Activated CD4-positive, alpha-beta T cell treated with anti-CD3 and anti-CD28 coated beads, Interleukin-2, amount 10 ng/mL, durations not matched to agents 7 days and 5 days (primary cell): ENCODE measurements at regions not wholly inside any gene's neighbourhood (a gene's known extent, or its start where the extent isn't known, plus 50 kb on each side); places are given as distances from the start of the nearest gene placed in this dataset.

Experiments used
- CTCF ChIA-PET: fragments of 350-600 bp; sonication (Branson Sonifier 250); formaldehyde crosslinking; loops from one replicate; lab custom pipeline; 2021; ENCODE audit warnings: antibody characterized with exemption; lab: Charles Lee
- POLR2A ChIA-PET: fragments of 350-600 bp; sonication (Branson Sonifier 250); formaldehyde crosslinking; loops from one replicate; lab custom pipeline; 2021; ENCODE audit warnings: antibody characterized with exemption; lab: Charles Lee
- DNase-seq: peaks from one replicate; pipeline ENCODE4 v3.0.0-alpha.2; 2020
- H3K27ac Mint-ChIP-seq: one replicate; pipeline ENCODE4 v1.8.0; 2021; ENCODE audit warnings: mild to moderate bottlenecking, moderate library complexity, mixed read lengths
- H3K27me3 Mint-ChIP-seq: one replicate; pipeline ENCODE4 v1.8.0; 2021; ENCODE audit warnings: mixed read lengths
- H3K36me3 Mint-ChIP-seq: one replicate; pipeline ENCODE4 v1.8.0; 2021; ENCODE audit warnings: low read depth, mixed read lengths
- H3K4me1 Mint-ChIP-seq: one replicate; pipeline ENCODE4 v1.8.0; 2021; ENCODE audit warnings: mixed read lengths
- H3K4me3 Mint-ChIP-seq: one replicate; pipeline ENCODE4 v1.8.0; 2021; ENCODE audit warnings: mild to moderate bottlenecking, moderate library complexity, mixed read lengths
- H3K9me3 Mint-ChIP-seq: one replicate; pipeline ENCODE4 v1.8.0; 2021; ENCODE audit warnings: mixed read lengths

GRCh38 chr12:41700940-41701339 is 443.7 kb downstream of the GXYLT1 start:
- H3K9me3 Mint-ChIP-seq: no peaks in the 10 kb centered on the region
- no peaks in the 10 kb centered on the region for H3K4me1 Mint-ChIP-seq
- POLR2A ChIA-PET: no interaction called here
- H3K27me3 Mint-ChIP-seq: no peaks in the 10 kb centered on the region
- CTCF ChIA-PET: no interaction called here
- H3K36me3 Mint-ChIP-seq: no peaks in the 10 kb centered on the region
- no peak for DNase-seq
- no peak overlapping the region for H3K27ac Mint-ChIP-seq
- no peak overlapping the region for H3K4me3 Mint-ChIP-seq

GRCh38 chr12:41699658-41700057 is 445.0 kb downstream of the GXYLT1 start:
- Mint-ChIP-seq H3K4me3 (no peak overlapping the region), H3K9me3 (no peaks in the 10 kb centered on the region), H3K27me3 (no peaks in the 10 kb centered on the region), H3K27ac (no peak overlapping the region), H3K4me1 (no peaks in the 10 kb centered on the region), H3K36me3 (no peaks in the 10 kb centered on the region)
- ChIA-PET CTCF (no interaction called here), POLR2A (no interaction called here)
- DNase-seq: no peak

DNA sequence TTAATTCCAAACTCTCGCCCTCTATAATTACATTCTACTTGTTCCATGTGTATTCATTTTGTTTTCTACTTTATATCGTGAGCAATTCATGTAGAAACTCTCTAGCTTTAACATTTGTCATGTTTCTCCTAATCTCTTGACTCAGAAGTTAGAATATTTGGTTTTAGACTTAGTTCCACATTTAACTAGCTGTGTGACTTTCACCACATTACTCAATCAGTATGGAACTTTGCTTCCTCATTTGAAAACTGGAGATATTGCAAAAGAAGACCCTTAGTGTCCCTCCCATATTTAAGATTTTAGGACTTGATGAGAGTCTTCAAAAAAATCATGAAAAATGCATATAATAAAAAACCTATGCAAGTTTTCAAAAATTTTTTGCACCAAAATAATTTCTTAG is 447.5 kb downstream of the GXYLT1 start:
- DNase-seq: no peak
- ChIA-PET POLR2A (no interaction called here), CTCF (no interaction called here)
- Mint-ChIP-seq H3K36me3 (no peaks in the 10 kb centered on the region), H3K27me3 (no peaks in the 10 kb centered on the region), H3K9me3 (no peaks in the 10 kb centered on the region), H3K27ac (no peak overlapping the region), H3K4me3 (no peak overlapping the region), H3K4me1 (no peaks in the 10 kb centered on the region)

DNA sequence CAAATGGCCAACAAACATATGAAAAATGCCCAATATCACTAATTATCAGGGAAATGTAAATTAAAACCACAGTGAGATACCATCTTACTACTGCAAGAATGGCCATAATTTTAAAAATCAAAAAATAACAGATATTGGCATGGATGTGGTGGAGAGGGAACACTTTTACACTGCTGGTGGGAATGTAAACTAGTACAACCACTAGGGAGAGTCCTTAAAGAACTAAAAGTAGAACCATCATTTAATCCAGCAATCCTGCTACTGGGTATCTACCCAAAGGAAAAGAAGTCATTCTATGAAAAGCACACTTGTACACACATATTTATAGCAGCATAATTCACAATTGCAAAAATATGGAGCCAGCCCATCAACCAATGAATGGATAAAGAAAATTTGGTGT is 459.7 kb downstream of the GXYLT1 start:
- H3K27ac Mint-ChIP-seq: no peak overlapping the region
- ChIA-PET POLR2A (no interaction called here), CTCF (no interaction called here)
- no peaks in the 10 kb centered on the region for H3K9me3 Mint-ChIP-seq
- no peak overlapping the region for H3K4me3 Mint-ChIP-seq
- no peaks in the 10 kb centered on the region for H3K36me3 Mint-ChIP-seq
- no peaks in the 10 kb centered on the region for H3K4me1 Mint-ChIP-seq
- no peaks in the 10 kb centered on the region for H3K27me3 Mint-ChIP-seq
- DNase-seq: no peak

- ChIA-PET POLR2A (no interaction called here), CTCF (no interaction called here)
- Mint-ChIP-seq H3K36me3 (no peaks in the 10 kb centered on the region), H3K9me3 (peaks cover 2% of the 10 kb centered on the region), H3K4me1 (no peaks in the 10 kb centered on the region), H3K27ac (no peak overlapping the region), H3K4me3 (no peak overlapping the region), H3K27me3 (no peaks in the 10 kb centered on the region)
- no peak for DNase-seq
Observed at GRCh38 chr12:41683513-41684240, 461.0 kb downstream of the GXYLT1 start.

DNA sequence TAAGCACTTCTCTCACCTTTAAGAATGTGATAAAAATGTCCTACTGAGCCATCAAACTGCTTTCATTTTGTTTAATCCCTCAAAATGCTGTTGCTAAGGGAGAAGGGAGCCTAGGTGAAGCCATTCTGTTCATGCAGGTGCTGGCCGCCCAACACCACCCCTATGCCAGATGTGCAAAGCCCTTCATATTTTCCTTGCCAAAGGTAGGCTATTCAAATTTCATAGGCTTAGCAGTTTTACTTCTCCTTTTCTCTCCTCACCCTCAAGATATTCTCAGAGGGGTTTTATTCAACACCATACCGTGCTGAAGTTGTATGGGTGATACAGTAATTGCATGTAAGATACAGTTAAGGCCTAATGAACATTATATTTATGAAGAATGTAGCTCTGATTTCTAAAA is 461.7 kb downstream of the GXYLT1 start:
- Mint-ChIP-seq H3K27ac (no peak overlapping the region), H3K4me3 (no peak overlapping the region), H3K36me3 (no peaks in the 10 kb centered on the region), H3K4me1 (no peaks in the 10 kb centered on the region), H3K9me3 (peaks cover 5% of the 10 kb centered on the region), H3K27me3 (no peaks in the 10 kb centered on the region)
- no peak for DNase-seq
- CTCF ChIA-PET: interaction anchor here (0.6 kb wide), 1 partner anchor 368 kb away, joined by 4 read pairs; no protein-coding TSS in a partner anchor
- POLR2A ChIA-PET: no interaction called here

GRCh38 chr12:41681898-41682297 is 462.8 kb downstream of the GXYLT1 start:
- Mint-ChIP-seq H3K4me3 (no peak overlapping the region), H3K9me3 (peaks cover 5% of the 10 kb centered on the region), H3K4me1 (no peaks in the 10 kb centered on the region), H3K27ac (no peak overlapping the region), H3K27me3 (no peaks in the 10 kb centered on the region), H3K36me3 (no peaks in the 10 kb centered on the region)
- DNase-seq: no peak
- ChIA-PET CTCF (no interaction called here), POLR2A (no interaction called here)

DNA sequence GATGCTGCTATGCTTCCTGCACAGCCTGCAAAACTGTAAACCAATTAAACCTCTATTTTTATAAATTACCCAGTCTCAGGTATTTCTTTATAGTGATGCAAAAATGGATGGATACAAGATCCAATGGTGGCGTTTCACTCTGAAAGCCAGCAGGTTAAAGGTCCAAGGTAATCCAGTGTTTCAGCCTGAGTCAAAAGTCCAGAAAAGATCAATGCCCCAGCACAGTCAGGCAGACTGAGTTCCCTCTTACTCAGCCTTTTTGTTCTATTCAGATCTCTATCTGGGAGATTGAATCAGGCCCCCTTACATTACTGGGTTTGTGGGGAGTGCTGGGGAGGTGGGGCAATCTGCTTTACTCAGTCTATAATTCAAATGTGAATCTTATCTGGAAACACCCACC is 464.5 kb downstream of the GXYLT1 start:
- Mint-ChIP-seq H3K4me1 (no peaks in the 10 kb centered on the region), H3K27ac (no peak overlapping the region), H3K4me3 (no peak overlapping the region), H3K27me3 (no peaks in the 10 kb centered on the region), H3K36me3 (no peaks in the 10 kb centered on the region), H3K9me3 (peaks cover 5% of the 10 kb centered on the region)
- no peak for DNase-seq
- ChIA-PET POLR2A (no interaction called here), CTCF (no interaction called here)

DNA sequence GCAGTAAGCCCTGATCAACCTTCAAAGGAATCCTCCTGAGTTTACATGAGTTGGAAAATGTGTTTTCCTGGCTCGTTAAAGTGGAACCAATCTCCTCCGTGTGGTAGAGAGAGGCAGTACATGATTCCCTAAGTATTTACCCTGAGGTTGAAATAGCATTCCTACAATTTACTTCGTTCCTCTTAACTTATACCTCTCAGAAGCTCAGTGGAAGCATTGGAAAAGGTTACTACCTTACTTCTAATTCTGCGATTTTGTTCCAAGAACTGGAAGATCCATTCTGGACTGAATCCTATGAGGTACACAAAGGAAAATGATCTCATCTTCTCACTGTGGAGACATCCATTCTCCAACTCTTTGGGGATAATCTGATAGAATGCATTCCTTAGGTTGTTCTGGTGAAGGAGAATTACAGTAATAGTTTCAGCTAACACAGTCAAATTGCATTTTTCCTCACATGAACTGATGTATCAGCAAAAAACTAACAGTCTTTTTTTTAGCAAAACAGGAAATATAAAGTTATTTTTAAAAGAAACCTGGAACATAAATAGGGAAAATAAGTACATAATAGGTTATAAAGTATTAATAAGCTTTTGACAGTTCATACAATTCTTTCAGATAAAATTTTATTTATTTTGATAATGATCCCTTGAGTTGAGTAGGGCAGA is 475.6 kb downstream of the PDZRN4 start:
- Mint-ChIP-seq H3K36me3 (no peaks in the 10 kb centered on the region), H3K4me1 (no peaks in the 10 kb centered on the region), H3K4me3 (no peak overlapping the region), H3K27ac (no peak overlapping the region), H3K27me3 (no peaks in the 10 kb centered on the region), H3K9me3 (peaks cover 2% of the 10 kb centered on the region)
- ChIA-PET CTCF (no interaction called here), POLR2A (no interaction called here)
- no peak for DNase-seq

GRCh38 chr12:41661141-41661765 is 473.1 kb downstream of the PDZRN4 start:
- H3K27ac Mint-ChIP-seq: no peak overlapping the region

DNA sequence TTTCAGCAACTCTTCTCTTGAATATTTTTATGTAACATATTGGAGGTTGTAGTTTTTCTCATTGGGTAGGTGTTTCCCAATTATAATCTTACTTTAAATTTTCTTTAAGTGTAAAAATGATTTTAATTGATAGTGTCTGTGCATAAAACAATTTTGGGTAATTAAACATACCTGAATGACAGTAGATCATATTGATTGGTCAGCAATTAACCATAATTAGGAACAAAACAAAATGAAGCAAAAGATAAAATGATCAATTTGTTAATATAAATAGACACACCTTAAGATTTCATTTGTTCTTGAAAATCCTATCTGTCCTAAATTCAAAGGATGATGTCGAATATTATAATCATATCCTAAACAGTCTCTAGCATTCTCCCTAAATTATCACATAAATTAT is 468.3 kb downstream of the PDZRN4 start:
- Mint-ChIP-seq H3K9me3 (no peaks in the 10 kb centered on the region), H3K4me3 (no peak overlapping the region), H3K27ac (no peak overlapping the region), H3K36me3 (no peaks in the 10 kb centered on the region), H3K27me3 (no peaks in the 10 kb centered on the region), H3K4me1 (no peaks in the 10 kb centered on the region)
- no peak for DNase-seq
- ChIA-PET CTCF (no interaction called here), POLR2A (no interaction called here)

More at GRCh38 chr12:41661141-41661765, 473.1 kb downstream of the PDZRN4 start:
- no peak for DNase-seq
- no peak overlapping the region for H3K4me3 Mint-ChIP-seq
- no peaks in the 10 kb centered on the region for H3K36me3 Mint-ChIP-seq
- peaks cover 2% of the 10 kb centered on the region for H3K9me3 Mint-ChIP-seq
- no peaks in the 10 kb centered on the region for H3K4me1 Mint-ChIP-seq
- CTCF ChIA-PET: no interaction called here
- H3K27me3 Mint-ChIP-seq: no peaks in the 10 kb centered on the region
- POLR2A ChIA-PET: no interaction called here

- DNase-seq: no peak
- ChIA-PET POLR2A (no interaction called here), CTCF (interaction anchor here (1.0 kb wide), 1 partner anchor 79 kb away, joined by 3 read pairs; no protein-coding TSS in a partner anchor)
- no peaks in the 10 kb centered on the region for H3K36me3 Mint-ChIP-seq
- H3K4me1 Mint-ChIP-seq: no peaks in the 10 kb centered on the region
- no peaks in the 10 kb centered on the region for H3K9me3 Mint-ChIP-seq
- H3K27ac Mint-ChIP-seq: no peak overlapping the region
- H3K27me3 Mint-ChIP-seq: no peaks in the 10 kb centered on the region
- H3K4me3 Mint-ChIP-seq: no peak overlapping the region
Observed at GRCh38 chr12:41653386-41654326, 465.5 kb downstream of the PDZRN4 start.
